ENCODE measurements at regions not wholly inside any gene's neighbourhood (a gene's known extent, or its start where the extent isn't known, plus 50 kb on each side); places are given as distances from the start of the nearest gene placed in this dataset.

DNA sequence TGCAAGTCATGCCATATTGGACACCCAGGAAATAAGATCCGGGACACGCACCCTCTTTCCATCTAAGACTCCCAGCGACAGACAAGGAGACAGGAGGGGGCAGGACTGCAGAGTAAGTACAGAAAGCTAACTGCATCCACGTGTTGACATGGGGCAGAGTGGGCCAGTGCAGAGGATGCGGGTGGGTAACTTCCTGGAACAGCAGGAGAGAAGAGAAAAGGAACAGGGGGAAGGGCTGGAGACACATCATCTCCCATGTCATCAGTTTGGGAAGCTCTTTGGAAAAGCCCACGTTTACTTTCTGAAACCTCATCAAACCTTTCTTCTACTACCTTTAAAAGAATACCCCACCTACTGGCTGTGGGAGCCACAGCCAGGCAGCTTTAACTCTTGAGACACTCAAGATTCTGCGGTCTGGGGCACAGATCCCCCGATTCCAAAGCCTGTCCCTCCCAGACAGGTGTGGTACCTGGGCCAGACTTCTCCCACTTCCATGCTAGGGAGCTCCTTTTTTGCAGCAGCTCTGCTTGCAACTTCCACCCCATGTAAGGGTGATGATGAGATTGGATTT is 273.5 kb upstream of the RPL38 start:
- DNase-seq (ENCODE audit: low spot score): no peak

DNA sequence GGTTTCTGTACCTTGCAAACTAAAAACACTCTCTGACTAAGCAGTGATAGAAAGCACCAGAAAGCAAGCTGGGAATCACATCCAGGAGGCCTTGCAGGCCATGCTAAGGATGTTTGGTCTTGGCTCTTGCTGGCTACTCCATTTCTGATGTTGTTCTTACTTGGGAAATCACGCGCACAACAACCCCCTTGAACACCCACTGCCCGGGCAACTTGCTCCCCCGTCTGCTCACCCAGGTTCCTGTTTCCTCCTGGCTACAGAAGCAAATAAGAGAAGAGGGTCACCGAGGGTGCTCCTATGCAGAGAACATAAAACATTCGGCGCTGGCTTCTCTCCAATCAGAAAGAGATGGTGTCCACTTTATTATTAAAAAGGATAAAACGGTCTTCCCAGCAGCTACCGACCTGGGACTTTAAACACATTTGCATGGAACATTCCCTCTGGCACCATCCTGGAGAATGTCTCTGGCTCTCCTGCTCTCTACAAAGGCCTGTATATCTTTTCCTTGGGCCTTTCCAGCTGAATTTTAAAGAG is 271.2 kb upstream of the RPL38 start:
- no peak for DNase-seq (ENCODE audit: low spot score)

DNA sequence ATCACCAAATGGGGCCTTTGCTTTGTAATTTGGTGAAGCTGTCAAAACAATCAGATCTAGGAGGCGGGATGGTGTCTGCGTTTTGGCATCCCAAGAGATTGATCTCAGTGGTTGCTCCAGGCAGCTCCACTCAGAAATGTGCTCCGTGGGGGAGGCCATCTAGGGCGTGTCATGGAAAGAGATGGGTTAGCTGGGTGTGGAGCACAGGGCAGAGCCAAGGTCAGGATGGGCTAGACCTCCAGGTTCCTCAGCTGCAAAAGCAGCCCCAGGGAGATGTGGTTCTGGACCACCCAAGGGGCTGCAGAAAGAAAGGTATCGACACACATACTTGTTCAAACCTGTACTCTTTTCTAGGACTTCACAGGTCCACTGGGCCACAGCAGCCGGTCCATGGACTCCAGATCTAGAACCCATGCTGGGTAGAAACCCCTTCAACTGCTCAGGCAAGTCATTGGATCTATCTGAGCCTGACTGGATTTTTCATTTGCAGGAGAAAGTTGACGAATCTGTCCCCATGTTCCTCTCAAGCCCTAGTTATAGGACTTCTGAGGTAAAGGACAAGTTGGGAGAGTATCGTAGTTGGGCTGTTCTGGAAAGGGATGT is 270.2 kb upstream of the RPL38 start:
- no peak for DNase-seq (ENCODE audit: low spot score)

DNA sequence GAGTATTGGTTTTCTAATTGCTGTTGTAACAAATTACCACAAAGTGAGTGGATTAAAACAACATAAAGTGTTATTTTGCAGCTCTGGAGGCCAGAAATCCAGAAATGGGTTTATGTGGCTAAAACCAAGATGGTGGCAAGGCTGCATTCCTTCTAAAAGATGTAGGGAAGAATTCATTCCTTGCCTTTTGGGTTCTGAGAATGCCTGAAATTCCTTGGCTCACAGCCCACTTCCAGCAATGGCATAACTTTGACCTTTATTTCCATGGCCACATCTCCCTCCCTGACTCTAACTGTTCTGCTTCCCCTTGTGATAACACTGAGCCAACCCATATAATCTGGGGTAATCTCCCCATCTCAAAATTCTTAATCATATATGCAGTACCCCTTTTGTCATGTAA is 269.6 kb upstream of the RPL38 start:
- DNase-seq (ENCODE audit: low spot score): no peak

DNA sequence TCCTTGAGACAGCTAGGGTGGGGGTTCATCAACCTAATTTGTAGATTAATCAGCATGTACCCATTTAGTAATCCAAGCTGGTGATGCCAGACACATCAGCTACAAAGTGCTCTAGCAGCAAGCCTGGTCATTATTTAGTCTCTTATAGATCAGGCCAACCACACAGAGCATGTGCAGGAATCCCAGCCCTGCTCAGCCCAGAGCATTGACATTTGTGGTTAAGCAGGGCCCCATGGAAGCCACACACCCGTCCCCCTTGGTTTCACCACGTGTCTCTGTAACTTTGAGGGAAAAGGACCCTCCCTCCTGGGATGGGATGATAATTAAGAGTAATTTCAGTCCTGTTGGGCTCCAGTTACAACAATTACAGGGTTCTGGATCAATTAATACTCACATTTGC is 268.8 kb upstream of the RPL38 start:
- DNase-seq (ENCODE audit: low spot score): no peak

DNA sequence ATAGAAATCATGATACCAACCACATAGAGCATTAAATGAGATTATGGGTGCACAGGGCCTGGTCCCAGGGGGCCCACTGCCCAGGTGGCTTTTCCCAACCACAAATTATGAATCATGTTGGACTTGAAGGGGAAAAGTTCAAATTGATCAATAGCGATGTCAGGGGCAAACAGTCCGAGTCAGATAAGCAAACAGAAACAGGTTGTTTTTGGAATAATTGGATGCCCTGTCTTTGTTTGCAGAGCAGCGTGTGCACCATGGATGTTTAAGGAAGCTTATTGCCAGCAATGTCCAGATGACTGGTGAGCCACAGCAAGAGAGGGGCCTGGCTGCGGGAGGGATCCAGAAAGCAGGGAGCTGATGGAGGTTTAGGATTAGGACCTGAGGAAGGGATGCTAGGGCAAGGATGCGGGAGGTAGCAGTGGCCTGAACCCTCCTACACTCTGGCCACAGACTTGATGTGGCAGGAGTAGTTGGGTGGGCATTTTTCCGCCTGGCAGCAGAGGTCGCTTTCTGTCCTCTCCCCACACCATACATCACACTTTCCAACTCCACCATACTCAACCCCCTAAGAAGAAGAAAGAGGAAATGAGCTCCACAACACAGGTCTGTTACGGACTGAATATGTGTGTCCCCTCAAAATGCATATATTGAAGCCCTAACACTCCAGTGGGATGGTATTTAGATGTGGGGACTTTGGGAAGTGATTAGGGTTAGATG is 266.4 kb upstream of the RPL38 start:
- no peak for DNase-seq (ENCODE audit: low spot score)

DNA sequence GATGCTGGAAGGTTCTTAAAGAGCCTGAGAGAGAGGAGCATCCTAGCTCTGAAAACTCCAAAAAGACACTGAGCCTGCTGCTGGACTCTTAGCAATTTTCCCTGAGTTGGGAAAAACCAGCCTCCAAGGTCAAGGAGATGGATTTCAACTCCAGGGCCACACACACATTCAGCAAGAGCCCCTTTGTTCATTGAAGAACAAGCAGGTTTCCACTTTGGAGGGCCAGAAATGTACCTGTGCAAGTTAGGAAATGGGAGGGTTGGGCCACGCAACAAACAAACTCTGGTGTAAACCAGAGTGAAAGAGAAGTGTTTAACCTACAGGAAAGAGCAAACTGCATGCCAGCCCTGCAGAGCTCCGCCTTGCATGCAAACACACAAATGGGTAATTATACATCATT is 264.8 kb upstream of the RPL38 start:
- no peak for DNase-seq (ENCODE audit: low spot score)

DNA sequence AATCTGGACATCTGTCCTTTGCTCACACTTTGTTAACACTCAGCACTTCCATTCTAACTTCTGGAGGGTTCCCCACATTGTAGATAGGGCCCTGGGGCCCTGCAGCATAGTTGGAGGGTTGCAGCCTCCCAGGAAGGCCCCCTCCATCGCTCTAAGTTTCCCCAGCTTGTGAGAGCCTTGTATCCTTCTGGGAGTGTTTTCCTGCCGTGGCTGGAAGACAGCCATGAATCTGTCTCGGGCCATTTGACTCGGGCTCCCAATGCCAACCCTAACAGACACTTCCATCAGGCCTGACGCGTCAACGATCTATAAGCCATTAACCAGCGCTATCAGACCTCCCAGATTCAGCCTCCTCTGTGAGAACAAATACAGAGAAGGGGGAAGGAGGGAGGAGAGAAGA is 263.7 kb upstream of the RPL38 start:
- no peak for DNase-seq (ENCODE audit: low spot score)

DNA sequence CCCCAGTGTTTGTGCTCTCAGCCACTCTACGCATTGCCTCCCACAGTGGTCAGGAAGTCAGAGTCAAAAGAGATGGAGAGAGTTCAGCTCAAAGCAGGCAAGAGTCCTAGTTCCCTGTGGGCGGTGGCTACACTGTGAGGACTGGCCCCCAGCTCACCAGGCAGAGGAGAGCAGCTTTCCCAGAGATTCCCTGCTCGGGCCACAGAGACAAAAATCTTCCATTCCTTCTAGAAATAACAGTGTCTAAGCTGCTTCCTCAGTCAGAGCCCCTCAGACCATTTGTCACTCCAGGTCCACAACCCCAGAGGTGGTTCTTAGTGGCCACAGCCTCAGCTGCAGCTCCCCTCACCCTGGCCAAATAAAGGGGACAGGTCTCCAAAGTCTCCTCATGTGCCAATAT is 263.0 kb upstream of the RPL38 start:
- no peak for DNase-seq (ENCODE audit: low spot score)

DNA sequence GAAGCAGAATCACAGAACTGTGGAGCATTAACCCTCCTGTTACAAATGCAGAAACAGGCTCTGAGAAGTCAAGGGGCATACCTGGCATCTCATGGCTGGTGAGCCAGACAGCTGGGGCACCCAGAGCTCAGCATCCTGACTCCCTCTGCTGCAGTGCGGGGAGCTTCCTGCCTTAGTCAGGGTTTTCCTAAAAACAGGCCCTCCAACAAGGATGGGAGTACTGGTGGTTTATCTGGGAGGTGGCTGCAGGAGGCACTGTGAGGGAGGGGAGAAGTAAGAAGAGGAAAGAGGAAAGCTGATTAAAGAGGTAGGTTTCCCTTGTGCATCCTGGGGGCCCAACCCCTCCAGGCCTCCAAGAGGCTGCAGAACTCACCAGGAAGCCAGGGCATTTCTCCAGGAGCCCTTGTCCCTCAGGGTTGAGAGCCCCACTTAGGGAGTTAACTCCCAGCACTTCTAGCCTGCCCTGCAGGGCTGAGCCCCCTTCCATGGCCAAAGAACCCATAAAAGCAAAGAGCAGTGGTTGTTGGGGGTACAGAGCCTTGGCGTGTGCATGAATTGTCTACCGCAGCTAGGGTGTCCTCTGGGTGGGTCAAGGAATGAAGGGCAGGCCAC is 261.5 kb upstream of the RPL38 start:
- no peak for DNase-seq (ENCODE audit: low spot score)

DNA sequence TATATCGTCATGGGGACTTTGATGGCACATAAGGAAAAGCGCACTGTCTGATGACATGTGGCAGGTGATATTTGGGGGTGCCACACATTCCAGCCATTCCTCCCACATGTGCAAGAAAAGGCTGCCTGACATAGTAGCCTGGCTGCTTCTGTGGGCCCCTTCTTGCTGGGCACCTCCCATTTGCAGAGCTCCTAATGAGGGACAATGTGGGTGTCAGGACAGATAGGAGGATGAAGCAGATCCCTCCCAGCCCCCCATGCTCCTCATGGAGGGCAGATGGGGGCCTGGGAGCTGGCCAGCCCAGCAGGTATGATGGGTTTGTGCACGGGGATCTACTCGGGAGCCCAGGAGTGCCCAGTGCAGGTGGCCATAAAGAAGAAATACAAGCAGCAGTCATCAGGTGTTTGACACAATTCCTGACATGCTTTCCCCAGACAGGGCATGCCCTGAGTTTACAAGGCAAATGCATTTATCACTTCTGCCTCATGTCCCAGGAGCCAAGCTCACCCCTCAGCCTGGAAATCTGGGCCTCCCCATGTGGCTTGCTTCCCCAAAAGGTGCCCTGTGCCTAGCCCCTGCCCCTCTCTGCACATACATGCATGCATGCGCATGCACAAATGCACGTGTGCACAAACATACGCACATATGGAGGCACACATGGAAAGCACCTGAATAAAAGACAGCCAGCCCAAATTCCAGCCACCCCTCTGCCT is 260.6 kb upstream of the RPL38 start:
- no peak for DNase-seq (ENCODE audit: low spot score)

DNA sequence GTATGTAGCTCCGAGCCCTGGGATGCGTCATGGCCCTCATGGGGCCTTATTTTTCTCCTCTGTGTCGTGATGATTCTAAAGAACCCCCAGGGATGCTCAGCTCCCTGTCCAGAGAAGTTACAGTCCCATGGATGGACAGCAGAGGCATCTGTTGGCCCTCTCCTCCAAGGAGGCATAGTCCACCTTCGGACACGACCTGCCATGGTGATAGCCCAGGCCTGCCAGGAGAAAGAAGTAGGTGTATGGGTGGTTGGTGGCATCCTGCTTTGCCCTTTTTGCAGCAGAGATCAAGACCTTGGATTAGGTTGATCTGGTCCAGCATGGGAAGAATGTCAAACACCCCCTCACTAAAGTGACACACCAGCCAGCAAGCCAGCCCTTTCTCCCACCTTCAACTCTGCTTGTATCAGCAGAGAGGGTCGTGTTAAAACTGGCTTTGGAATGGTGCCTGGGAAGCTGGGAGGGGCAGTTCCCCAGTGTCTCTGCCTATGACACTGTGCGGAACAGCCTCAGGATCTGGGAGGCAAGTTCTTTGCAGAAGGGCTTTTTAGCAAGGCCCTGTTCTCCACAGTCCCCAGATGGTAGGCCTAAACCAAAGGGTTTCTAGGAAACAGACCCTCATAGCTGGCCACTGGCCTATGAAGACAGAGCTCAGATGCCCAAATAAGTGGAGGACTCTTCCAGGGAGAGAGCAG is 259.9 kb upstream of the RPL38 start:
- no peak for DNase-seq (ENCODE audit: low spot score)

DNA sequence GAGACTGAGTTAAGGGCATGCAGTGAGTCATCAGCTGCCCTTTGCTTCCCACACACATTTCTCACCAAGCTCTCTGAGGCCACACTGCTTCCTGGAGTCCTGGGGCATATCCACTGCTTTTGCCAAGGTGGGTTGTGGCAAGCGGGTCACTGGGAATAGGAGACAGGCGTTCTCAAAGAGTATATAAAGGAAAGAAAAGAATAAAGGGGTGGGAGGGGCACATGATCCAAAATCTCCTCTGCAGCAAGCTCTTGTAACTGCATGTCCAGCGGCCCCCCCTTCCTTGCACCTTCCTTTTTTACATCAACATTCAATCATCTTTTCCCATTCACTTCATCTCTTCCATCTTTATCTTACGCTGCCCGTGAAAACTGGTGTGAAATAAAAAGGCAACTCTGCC is 259.1 kb upstream of the RPL38 start:
- no peak for DNase-seq (ENCODE audit: low spot score)

DNA sequence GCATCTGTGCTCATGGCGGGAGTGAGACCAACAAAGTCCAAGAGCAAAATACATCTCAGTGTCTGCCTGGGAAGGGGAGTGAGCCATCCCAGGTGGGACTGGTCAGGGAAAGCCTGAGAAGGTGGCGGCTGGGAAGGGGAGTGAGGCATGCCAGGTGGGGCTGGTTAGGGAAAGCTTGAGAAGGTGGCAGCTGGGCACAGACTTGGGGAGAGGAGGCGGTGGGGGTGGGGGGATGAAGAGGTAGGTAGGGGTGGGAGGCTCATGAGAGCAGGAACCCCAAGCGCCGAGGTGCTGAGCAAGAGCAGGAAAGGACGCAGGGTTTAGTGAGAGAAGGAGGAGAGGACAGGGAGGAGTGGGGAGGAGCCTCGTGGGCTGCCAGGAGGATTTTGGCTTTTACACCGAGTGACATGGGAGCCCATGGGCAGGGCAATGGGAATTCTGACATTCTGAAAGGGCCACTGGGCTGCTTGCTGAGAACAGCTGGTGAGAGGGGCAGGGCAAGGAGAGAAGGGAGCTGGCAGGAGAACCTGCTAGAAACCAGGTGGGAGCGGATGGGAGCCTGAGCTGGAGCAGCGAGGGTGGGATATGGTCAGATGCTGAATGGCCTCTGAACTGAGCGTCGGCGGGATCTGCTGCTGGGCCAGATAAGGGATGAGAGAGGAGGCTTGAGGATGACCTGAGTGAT is 256.1 kb upstream of the RPL38 start:
- no peak for DNase-seq (ENCODE audit: low spot score)

DNA sequence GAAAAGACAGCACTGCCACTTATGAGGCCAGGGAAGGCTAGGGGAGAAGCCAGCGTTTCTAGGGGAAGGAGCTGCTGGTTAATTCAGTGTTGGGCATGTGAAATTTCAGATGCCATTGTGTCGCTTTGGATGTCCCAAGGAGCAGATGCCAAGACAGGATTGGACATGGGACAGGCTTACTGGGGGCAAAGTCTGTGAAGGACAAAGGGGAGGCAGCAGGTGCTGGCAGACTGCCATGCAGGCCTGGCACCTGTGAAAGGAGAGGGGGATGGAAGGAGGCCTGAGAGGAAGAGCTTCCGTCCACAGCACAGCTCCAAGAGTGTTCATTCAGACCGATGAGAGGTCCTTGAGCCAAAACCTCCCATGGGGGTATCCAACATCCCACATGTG is 255.5 kb upstream of the RPL38 start:
- no peak for DNase-seq (ENCODE audit: low spot score)

DNA sequence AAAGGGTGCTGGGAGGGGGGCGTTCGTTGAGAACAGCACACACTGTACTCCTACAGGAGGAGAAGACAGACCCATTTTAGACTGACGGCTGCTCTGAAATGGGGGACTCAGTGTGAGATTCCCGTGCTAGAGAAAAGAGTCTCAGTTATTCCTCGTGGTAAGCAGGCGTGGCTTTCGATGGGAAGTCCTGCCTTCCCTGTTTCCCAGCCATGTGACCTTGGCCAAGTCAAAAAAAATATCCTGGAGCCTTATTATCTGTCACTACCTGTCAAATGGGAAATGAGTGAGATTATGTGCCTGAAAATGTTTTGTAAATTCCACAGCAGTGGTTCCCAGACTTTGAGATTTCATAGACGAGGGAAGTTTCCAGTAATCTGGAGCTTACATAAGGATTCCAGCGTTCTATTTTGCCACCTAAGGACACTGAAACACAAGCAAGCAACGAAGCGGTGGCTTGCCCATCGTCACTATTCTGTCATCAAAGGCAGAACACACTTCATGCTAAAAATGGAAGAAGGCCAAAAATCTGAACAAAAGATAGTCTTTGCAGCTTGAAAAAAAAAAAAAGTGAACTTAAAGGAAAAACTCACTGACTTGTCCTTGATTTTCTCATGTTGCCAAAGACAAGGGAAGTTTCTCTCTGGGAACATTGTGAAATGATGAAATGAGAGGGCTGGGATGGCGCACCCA is 253.4 kb upstream of the RPL38 start:
- no peak for DNase-seq (ENCODE audit: low spot score)

DNA sequence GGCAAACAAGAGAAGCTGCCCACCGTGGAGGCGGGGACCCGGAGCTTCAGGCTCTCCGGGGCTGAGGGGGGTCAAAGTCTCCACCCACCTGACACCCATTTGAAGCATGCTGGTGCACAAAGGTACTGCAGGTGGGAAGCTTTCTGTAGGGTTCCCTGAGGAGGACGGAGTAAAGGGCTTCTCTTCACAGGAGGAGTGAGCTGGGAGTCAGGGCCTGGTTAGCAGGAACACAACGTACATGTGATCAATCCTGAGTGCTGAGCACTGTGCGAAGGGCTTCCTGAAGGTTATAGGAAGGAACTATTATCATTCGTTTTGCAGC is 252.9 kb upstream of the RPL38 start:
- DNase-seq (ENCODE audit: low spot score): no peak

DNA sequence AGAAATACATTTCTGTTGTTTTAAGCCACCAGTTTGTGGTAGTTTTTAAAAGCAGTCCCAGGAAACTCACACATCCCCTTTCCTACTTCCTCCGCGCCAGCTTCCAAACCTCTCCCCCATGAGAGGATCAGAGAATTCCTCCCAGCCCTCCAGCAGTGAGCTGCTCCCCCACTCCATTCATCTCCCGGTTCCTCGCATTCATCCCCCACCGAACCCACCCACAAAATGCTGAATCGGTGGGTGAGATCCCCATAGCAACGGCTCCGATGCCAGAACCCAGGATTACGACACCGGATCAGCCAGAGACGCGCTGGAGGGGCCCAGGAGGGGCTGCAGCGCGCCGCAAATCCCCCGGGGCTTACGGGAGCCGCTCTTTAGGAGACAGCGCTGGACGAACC is 251.4 kb upstream of the RPL38 start:
- no peak for DNase-seq (ENCODE audit: low spot score)

DNA sequence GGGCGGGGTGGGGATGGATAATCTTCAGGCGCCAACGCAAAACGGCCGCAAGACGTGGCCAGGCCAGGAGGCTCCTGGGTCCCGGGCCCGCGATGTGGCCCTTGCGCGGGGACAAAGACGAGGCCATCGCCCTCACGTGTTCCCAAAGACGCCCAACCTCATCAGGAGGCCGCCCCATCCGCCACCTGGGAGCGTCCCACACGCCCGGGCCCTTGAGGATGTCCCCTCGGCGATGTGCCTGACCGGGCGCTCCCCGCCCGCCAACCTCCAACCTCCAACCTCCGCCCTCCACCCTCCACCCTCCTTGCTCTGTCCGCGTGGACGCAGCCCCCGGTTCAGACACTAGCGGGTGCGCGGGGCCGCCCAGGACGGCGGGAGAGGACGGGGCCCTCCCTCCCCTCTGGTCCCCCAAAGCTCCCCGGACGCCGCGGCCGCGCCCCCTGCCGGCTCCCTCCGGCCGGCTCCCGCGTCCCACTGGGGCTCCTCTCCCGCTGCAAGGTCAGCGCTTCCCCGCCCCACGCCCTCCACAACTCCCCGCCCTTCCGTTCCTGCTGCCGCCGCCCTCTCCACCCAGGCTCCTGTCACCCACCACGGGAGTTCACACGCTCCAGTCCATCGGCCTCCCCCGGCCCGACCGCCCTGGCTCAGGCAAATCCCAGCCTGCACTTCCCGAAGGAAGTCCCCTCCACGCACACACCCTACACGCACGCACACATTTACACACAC is 250.8 kb upstream of the RPL38 start:
- DNase-seq (ENCODE audit: low spot score): no peak

All from HuH-7.5 (cell line).